ENCODE measurements at regions not wholly inside any gene's neighbourhood (a gene's known extent, or its start where the extent isn't known, plus 50 kb on each side); places are given as distances from the start of the nearest gene placed in this dataset.

DNA sequence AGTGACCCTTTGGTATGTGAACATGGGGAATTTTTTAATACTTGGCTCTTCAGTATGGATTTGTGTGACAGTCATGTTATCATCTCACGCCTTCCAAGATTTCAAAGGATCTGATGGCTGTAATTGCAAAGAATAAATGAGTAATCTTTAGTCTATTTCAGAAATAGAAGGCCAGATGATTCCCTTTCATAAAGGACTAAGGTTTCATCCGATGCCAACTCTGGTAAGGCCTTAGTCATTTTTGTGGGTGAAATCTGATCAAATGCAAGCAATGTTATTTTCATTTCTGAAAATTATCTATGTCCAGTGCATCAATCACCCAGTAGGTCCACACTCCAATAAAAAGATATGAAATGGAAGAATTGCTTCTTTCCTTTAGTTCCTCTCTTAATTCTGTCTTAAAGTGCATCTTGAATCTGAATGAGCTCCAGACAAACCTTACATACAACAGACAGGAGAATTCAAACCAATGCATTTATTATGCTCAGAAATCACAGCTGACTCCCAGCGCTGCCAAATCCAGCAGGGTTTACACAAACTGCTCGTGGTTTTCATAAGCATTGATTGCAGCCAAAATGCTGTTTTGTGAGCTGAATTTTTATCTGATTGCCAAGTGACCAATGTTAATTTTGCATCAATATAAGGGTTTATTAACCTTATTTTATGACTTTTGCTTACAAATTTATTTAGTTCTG lies 565.2 kb upstream of the MARCKS start:
- DNase-seq (ENCODE audit: low read depth in 2 of 2): no peak

DNA sequence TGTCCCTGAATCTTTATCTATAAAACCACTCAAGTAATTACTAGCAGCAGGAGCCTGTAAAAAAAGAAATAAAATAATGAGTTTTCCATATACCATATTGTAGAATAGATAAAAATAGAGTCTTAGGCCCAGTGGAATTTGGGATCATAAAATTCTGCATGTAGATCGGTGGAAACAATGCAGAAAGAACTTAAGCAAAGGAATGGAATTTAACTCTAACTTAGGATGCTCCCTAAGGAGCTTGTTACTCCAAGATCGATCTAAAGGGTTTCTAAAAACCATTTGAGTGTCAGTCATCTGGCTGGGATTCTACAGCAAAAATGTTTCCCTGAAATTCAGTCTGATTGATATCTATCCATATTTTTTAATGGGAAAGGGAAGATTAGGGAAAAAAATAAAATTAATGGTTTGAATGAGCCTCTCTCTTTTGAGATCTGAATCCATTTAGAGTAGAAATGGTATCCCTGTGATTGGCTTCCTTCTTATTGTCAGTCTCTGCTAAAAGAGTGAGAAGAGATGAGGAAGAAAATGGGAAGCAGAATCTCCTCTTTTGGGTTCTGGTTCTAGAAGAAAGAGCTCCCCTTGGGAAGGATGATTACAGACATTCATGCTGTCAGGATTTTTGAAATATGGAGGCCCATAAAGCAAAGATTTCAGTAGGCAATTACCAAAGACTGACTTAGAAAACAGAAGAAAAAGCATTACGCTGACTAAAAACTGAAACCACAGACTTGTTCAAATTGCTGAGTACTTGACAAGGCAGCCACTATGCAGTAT lies 564.3 kb upstream of the MARCKS start:
- no peak for DNase-seq (ENCODE audit: low read depth in 2 of 2)

DNA sequence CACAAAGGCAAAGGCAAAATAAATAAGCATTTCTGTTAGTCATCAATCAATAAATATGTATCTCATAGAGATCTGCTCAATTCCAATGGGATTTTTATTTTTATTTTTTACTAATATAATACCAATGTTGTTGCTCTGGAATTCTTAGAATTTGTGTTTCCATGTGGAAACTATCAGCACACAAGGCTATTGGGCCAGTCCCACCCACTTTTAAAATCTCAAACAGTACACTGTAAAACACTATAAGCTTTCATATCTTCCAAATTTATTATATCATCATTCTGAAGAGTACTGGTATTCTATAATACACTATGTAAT lies 563.8 kb upstream of the MARCKS start:
- DNase-seq (ENCODE audit: low read depth in 2 of 2): no peak

DNA sequence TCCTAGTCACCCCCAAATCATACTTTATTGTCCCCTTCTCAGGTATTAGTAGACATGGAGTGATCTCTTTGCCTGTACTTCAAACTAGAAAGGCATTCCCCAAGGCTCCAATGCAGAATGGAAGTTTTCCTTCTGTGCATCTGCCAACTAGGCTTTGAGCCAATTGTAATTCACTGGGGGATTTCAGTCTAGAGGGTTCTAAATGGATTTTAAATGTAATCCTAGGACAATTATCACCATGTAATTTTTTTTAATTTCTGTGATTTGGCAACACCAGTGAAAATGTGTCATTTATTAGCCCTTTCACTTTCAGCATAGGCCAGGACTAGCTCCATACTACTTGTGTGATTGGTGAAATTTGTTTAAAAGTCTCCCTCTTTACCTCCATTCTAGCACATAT lies 557.6 kb upstream of the MARCKS start:
- no peak for DNase-seq (ENCODE audit: low read depth in 2 of 2)

DNA sequence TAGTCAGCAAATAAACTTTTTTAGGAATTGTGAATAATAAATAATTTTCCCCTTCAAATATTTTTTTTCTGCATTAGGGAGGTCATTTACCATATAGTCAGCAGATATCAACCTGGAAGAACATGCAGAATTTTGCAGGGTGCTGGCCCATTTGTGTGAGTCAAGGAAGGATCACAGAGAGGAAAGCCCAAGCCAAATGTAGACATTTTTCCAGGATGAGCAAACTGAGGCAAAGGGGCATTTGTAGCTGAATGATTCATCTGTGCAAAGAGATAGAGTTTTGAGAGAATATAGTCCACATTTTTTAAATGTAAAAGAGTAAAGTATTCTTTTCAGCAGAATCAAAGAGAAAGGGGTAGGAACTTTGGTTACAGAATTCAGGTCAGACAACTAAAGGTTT lies 555.5 kb upstream of the MARCKS start:
- no peak for DNase-seq (ENCODE audit: low read depth in 2 of 2)

DNA sequence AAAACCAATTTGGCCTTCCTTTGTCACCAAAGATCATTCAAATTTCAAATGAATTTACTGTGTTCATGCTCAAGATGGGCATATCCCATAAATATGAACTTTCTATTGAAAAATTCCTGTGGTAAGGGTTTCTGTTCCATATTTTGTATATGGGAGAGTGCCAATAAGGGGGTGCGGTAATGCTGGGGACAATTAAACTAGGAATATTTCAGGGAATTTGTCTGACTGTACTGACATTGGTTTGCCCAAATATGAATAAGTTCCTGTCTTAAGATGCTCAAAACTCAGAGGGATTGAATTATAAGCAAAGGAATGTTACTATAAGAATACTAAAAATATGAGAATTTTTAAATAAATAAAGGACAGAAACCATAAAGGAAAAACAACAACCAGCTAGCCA lies 553.0 kb upstream of the MARCKS start:
- no peak for DNase-seq (ENCODE audit: low read depth in 2 of 2)

DNA sequence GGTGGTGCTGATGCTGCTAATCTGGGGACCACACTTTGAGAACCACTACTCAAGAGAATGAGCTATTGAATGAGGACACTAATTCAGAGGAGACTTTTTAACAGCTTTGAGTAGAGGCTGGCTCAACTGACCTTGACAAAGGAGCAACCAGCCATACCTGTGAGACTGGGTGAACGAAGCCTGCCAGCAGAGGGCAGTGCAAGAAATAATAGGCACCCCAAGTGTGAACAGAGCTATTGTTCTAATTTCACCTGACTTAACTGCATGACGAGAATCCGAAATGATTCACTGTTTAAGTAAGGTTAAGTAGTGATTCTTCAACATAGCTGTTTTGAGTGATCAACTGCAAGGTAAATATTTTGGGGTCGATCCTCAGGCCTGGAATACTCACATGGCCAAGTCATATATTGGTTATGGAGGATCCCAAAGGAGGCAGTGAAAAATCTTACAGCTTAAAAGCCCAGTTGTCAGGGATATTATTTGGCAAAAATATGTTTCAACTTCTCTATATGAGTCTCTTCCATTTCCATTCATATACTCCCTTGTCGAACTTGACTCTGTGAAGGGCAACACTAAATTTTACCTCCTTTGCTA lies 550.5 kb upstream of the MARCKS start:
- DNase-seq (ENCODE audit: low read depth in 2 of 2): peak; percentile 8 to 9

DNA sequence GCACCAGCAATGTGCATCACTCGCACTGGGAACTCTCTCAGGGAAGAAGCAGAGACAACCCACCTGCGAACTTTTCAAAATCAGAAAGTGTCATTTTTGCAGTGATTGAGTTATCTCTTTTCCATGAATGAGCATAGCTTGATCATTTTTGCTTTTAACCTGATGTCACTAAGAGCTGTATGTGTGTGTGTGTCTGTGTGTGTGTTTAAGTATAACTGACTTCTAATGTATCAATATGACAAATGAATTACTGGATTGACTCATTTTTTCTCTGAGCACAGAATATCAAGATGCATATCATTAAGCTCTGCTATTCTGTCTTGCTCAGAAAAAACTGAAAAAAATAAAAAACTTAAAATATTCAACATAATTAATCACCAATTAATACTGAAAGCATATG lies 548.9 kb upstream of the MARCKS start:
- DNase-seq (ENCODE audit: low read depth in 2 of 2): no peak

DNA sequence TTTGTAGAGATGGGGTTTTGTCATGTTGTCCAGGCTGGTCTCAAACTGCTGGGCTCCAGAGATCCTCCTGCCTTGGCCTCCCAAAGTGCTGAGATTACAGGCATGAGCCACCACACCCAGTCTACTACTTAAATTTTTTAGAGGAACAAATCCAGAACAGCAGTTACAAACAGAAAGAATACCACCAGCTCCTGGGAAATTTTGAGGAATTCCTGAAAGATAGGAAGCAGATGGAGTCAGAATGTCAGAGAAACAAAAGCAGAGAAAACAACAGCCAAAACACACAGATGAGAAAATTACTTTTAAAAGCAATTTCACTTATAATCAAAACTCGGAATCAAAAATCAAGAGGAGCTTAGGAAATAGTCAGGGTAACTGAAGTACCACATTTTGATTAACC lies 543.3 kb upstream of the MARCKS start:
- DNase-seq (ENCODE audit: low read depth in 2 of 2): no peak

DNA sequence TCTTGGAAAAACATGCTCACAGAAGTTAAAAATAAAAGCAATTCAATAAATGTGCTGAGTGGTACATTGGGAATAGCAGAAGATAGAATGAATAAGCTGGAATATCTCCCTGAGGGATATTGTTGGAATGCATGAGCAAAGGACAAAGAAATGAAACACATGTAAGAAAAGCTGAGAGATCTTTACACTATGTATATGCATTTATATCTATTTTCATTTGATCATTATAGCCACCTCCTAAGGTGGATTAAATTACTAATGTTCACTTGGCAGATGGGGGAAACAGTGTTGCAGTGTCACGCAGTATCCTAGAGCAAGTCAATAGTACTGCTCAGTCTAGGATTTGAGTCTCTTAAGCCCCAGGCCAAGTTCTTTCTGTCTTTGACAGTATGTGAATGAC lies 542.0 kb upstream of the MARCKS start:
- DNase-seq (ENCODE audit: low read depth in 2 of 2): no peak

DNA sequence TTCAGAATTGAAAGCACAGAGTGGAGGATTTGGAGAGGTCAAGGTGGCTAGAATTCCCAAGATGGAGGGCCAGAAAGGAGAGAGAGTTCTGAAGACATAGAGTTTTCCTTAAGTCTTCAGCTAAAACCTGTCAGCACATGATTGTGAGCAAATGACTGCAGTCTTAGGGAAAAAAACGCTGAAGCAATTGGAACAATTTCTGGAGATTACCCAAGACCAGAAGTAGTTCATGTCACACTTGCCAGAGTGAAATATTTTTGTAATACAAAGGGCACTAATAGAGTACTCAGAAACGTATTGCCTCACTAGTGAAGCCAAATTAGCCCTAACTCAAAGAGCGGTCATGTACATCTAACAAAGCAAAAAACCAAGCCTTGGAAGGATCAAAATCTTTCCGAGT lies 541.3 kb upstream of the MARCKS start:
- DNase-seq (ENCODE audit: low read depth in 2 of 2): no peak

DNA sequence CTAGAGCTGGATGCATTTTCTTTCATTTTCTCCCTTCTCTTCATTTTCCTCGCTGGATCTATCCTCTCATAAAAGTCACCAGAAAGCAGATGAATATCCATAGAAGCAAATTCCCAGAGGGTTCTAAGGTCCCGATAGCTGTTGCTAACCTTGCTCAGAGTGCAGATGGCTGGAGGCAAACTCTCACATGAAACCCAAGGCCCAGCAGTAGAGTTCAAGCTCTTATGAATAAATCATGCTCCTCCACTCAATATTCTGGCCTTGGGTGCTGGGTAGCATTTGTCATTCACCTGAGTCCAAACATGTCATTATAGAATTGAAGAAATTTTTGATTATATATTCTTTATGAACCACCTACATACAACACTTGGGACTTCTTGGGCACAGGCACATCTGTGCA lies 539.7 kb upstream of the MARCKS start:
- no peak for DNase-seq (ENCODE audit: low read depth in 2 of 2)

DNA sequence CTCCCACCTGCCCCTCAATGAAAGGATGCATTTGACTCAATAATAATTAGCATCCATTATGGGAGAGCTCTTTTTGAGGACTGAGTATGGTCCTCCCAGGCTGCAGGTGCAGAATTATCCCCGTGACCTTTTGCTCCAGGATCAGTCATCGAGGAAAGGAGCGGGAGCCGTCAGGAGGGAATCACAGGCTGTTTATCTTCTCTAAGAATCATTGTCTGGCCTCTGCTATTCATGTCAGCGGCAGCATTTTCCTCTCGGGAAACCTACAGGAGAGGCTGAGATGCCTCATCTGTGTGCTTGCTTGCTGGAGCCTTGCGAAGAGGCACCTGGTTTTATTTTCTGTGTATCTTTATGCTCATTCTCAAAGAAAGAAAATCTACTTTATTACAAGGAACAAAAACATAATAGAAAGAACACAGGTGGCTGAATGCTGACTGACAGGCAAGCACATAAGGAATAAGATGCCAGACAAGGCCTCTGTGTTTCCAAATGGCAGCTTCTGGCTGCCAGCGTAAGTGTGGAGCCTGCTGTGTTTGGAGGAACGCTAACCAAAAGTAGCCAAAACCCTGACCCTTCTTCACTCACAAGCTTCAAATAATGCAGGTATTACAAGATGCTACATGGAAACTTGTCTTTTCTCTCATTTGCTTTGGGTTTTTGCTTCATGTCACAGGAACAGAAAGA lies 539.1 kb upstream of the MARCKS start:
- no peak for DNase-seq (ENCODE audit: low read depth in 2 of 2)

DNA sequence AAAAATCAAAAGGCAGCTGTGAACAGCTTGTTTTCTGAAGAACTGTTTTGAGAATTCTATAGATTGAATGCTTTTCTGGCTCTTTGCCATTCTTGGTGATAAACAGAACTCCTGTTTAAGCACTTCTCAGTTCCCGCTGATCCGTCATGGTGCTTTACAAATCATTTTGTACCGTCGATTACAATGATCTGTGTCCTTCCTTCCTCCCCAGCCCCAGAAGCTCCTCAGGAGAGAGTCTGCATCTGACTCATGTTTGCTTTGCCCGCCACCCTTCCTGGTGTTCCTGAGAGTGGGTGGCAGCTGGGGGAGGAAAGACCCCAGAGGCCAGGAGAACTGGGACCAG lies 538.6 kb upstream of the MARCKS start:
- no peak for DNase-seq (ENCODE audit: low read depth in 2 of 2)

DNA sequence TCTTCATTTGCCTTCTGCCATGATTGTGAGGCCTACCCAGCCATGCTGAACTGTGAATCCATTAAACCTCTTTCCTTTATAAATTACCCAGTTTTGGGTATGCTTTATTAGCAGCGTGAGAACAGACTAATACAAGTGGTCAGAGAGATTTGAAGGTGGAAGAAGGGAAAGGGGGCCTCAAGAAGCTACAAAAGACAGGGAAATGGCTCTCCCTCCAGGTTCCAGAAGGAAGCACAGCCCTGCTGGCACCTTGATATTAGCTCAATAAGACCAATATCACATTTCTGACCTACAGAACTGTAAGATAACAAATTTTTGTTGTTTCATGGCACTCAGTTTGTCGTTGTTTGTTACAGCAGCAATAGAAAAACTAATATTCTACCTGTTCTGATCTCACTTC lies 536.5 kb upstream of the MARCKS start:
- DNase-seq (ENCODE audit: low read depth in 2 of 2): no peak

DNA sequence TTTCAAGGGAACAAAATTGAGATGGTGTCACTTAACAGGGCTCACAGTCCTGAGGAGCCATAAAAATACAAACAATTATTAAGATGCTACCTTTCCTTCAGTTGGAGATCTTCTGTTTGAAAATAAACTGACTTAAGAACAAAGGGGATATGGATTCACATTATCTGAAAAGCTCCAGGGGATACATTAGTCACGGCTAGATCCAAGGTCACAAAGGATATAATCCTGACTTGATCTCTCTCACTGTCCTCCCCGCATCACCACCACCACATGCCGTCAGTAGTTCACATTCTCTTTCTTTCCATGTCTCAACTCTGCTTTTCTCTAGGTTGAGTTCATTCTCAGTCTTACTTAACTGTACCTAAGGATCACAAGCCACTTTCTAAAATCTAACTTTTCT lies 530.4 kb upstream of the MARCKS start:
- DNase-seq (ENCODE audit: low read depth in 2 of 2): no peak

DNA sequence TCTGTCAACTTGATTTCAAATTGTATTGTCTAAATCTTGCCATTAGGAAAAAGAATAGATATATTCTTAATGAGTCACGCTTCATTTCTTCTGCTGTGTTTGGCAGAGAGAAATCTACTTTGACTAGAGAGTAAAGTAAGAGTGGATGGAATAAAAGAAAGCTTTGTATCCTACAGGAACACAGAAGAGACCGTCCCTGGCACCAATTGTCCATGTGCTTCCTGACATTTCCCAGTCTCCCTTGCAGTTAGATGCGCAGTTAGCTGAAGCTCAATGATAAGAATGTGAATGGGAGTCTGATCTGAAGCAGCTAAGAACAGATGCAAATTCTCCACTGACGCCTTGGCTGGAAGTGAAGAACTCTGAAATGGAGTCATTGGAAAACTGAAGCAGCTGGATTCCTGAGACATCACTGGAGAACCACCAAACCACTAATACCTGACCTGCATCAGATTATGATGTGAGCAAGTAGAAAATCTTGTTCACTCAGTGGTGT lies 528.2 kb upstream of the MARCKS start:
- no peak for DNase-seq (ENCODE audit: low read depth in 2 of 2)

DNA sequence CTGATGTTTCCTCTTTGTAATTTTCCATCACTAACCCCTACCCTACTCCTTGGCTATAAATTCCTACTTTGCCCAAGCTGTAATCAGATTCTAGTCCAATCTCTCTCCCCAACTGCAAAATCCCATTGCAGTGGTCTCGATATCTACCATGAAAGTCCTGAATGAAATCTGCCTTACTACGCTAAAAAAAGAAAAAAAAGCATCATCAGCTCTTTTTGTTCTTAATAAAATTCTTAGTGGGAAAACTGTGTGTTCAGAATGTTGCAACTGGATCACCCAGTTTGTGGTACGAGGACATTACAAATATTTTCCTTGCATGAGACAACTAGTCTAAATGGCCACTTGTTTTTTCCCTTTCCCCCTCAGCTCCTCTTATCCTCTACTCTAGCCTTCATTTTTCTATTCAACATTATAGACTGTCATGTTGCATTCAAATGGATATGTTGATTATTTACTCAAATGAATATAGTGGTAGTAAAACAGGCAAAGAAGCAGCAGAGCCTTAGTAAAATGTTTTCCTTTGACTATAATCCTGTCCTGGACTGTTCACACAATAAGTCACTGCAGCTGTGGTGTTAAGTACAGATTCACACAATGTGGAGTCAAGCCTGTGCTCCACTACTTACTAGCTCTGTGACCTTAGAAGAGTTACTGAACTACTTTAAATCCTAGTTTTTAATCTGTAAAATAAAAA lies 527.1 kb upstream of the MARCKS start:
- no peak for DNase-seq (ENCODE audit: low read depth in 2 of 2)

DNA sequence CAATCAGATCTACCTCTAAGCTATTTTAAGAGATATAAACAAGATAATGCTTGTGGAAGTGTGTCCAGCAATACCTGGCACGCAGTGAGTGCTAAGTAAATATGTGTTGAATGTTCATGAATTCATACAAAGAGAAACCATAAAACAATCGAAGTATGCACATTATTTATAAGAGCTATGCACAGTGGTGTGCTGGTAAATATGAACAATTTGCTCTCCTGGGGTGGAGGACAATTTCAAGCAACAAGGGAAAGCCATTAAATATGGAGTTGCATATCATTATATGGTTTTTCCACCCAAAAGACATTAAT lies 526.6 kb upstream of the MARCKS start:
- no peak for DNase-seq (ENCODE audit: low read depth in 2 of 2)

DNA sequence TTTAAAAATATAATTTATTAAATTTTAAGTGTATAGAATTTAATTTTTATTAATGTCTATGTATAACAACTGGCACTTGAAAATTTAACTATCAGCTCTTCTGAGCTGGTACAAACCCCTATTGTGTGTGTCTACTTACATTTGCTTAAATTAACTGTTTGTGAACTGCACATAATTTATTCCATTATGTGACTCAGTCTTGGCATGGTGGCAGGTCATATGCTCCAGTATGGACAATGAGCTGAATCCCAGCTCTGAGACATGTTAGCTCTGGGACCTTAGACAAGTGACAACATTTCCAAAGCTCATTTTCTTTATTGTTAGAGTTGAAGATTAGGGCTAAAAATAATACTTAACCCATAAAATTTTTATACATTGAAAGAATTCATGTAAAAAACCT lies 526.1 kb upstream of the MARCKS start:
- no peak for DNase-seq (ENCODE audit: low read depth in 2 of 2)

DNA sequence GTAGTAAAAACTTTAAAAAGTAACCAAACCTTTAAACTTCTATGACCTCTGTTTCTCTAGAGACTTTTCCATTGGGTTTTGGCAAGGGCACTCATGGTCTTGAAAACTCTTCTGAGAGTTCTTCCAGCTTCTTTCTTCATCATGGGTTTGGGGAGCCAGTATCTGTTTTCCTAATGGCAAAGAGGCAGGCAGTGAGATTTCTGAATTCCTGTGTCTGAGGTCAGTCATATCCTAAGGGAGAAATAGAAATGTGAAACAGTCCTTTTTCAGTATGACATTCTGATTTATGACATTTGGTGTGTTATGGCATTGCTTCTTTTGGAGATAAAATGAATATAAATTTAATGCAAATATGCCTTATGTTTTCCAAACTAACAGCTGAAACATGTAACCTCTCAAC lies 518.5 kb upstream of the MARCKS start:
- DNase-seq (ENCODE audit: low read depth in 2 of 2): no peak

DNA sequence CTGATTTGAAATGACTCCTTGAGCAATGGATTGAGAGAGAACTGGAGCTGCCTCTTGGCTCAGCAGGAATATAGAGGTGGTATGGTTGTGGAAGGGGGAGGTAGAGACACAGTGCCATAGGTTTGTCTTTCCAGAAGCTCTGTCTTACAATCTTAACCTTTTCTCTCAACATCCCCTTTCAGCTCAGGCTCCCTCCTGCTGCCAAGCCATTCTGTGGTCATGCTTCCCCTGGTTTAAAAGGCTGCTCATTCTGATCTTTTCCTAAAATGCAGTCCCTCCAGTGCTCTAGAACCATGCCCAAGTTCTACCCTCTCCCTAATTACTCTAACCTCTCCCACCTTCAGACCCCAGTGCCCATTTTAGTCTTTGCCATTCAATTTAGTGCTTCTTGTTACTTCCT lies 517.9 kb upstream of the MARCKS start:
- no peak for DNase-seq (ENCODE audit: low read depth in 2 of 2)

Measured in stimulated activated CD4-positive, alpha-beta T cell treated with anti-CD3 and anti-CD28 coated beads, Interleukin-1b, Interleukin-23, amount 100 ng/mL, for 4 hours (primary cell).